Kidney glomerular epithelial cell (primary cell): ENCODE measurements at regions not wholly inside any gene's neighbourhood (a gene's known extent, or its start where the extent isn't known, plus 50 kb on each side); places are given as distances from the start of the nearest gene placed in this dataset.

Source experiments
- DNase-seq: peaks from one replicate; lab custom pipeline; 2025; lab: John Stamatoyannopoulos, UW

- no peak for DNase-seq
These were observed 2539.0 kb upstream of the PCDH20 start for GRCh38 chr13:63954683-63955082.

DNA sequence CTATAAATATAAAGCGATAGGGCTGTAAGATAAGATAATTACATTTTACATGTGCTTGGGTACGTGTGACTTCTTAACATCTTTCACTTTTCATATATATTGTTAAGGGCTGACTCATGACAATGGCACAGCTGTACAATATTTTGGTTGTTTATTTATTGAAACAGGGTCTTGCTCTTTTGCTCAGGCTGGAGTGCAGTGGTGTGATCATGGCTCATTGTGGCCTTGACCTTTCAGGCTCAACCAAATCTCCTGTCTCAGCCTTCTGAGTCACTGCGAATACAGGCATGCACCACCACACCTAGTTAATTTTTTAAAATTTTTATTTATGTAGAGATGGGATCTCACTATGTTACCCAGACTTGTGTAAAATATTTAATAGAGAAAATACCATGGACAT is 2532.4 kb upstream of the PCDH20 start:
- DNase-seq, result no peak

GRCh38 chr13:63944911-63945310 is 2529.3 kb upstream of the PCDH20 start:
- peak; percentile 17 for DNase-seq

DNA sequence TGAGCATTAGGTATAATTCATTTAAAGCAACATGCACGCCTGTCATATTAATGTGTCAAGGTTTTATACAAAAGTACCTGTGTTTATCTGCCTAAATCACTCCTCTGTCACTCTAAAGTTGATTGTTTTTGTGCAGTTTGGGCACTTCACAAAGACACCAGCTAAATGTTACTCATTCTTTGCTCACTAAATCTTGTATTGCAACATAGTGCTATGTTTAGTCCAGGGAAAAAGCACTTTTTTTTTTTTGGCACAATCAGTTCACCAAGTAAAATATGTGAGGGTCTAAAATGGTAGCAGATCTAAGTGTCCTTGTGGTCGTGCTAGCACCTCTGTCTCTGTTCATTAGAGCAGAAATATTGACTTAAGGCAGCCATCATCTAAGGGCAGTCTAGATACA is 2526.7 kb upstream of the PCDH20 start:
- no peak for DNase-seq

GRCh38 chr13:63938851-63939250 is 2523.2 kb upstream of the PCDH20 start:
- no peak for DNase-seq

DNA sequence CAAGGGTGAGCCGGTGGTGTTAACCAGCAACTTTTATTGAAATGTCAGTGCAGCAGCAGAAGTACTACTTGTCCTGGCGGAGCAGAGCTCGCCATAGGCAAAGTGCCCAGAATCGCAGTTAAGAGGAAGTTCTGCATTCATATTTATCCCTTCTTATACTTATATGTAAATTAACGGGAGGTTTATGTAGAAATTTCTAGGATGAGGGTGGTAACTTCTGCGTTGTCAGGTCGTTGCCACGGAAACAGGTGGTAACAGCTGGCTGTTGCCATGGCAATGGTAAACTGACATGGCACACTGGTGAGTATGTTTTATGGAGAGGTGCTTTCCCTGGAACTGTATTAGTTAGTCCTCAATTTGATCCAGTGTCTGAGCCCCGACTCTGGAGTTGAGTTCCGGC is 2494.9 kb upstream of the PCDH20 start:
- DNase-seq, result no peak

GRCh38 chr13:63909726-63910375 is 2494.2 kb upstream of the PCDH20 start:
- DNase-seq, result no peak

GRCh38 chr13:63902141-63902540 is 2486.5 kb upstream of the PCDH20 start:
- DNase-seq, result no peak

- no peak for DNase-seq
These were observed 2486.0 kb upstream of the PCDH20 start for GRCh38 chr13:63901630-63902029.

- no peak for DNase-seq
These were observed 2484.8 kb upstream of the PCDH20 start for GRCh38 chr13:63900406-63900805.

DNA sequence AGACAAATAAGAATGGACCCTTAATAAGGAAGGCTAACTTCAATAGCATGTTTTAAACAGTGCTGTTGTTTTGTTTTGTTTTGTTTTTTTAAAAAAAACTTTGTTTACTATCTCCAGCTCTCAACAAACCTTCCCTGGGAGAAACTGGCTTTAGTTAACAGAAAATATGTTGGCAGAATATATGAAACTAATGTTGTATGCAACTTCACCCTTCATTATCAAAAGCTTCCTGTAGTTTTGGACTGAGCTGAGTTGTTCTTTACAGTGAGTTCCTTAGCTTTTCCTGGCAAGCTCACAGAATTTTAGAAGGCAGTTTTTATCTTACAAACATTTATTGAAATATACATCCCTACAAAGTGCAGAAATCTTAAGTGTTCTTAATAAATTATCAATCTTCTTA is 2480.7 kb upstream of the PCDH20 start:
- DNase-seq, result no peak

GRCh38 chr13:63882052-63882451 is 2466.4 kb upstream of the PCDH20 start:
- DNase-seq, result no peak

DNA sequence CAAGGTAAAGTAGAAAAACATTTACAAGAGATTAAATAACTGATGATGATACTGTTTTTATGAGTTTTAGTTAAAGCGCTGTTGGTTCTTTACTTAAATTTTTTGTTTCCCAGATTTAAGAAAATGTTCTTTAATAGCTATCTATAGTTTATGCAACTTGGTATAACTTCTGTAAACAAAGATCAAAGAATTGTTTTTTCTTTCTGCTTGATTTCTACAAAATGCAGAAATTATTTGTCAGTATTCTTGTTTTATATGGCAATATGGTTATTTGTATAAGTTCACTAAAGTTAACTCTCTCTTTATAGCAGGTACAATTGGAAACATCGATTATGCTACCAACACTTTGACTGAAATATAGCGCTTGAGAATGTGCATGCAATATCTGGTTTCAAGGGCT is 2465.1 kb upstream of the PCDH20 start:
- no peak for DNase-seq

- no peak for DNase-seq
These were observed 2458.3 kb upstream of the PCDH20 start for GRCh38 chr13:63873936-63874335.

DNA sequence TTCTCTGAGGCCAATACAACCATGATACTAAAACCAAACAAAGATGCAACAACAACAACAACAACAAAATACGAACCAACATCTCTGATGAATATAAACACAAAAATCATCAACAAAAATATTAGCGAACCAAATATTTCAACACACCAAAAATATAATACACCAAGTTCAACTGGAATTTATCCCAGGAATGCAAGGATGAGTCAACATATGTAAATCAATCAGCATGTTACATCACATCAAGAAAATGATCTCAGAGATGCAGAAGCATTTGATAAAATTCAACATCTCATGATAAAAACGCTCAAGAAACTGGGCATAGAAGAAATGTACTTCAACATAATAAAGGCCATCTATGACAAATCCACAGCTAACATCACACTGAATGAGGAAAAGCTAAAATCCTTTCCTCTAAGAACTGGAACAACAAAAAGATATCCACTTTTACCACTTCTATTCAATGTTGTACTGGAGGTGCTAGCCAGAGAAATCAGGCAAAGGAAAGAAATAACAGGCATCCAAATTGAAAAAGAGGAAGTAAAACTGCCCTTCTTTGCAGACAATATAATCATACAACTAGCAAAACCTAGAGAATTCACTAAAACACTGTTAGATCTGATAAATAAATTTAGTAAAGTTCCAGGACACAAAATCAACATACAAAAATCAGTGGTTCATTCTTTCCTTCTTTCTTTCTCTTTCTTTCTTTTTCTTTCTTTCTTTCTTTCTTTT is 2448.7 kb upstream of the PCDH20 start:
- no peak for DNase-seq

DNA sequence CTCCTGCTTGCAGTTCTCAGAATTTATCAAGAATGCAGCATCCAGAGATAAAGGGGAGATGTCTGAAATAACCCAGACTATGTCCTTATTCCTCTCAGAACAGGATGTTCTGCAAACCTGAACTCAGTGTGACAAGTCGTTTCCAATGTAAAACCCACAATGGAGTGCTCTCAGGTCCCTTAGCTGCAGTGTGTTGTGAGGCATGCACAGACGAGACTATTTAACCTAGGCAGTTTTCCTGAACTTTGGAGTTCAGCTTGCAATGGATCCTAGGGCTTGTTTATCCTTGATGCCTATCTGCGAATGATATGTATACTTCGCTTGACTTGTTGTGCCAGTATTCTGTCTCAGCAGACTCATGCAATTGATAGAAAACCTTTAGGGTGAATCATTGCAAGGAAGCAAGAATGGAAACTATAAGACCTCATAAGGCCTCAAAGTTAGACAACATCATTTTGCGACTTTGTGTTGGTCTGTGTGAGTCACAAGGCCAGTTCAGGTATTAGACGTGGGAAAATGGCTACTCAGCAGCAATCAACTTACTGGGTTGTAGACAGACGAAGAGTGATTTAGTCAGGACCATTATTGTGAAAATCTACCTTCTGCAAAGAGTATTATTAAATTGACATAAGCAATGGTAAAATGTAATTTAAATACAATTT is 2439.9 kb upstream of the PCDH20 start:
- no peak for DNase-seq

DNA sequence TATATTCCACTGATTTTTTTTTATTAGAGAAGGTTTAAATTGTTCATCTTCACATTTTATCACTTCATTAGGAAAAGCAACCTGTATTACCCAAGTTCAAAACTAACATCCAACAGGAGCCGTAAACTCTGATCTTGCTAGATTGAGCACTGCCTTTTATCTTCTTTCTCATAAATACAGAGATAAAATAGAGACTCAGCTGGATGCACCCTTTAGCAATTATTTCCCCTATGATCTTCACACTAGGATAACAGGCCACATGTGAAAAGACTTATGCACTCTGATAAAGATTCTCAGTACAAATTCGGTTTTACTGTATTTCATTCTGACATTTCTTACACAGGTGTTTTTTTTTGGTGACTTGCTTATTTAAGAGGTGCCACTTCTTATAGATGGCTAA is 2438.2 kb upstream of the PCDH20 start:
- no peak for DNase-seq

DNA sequence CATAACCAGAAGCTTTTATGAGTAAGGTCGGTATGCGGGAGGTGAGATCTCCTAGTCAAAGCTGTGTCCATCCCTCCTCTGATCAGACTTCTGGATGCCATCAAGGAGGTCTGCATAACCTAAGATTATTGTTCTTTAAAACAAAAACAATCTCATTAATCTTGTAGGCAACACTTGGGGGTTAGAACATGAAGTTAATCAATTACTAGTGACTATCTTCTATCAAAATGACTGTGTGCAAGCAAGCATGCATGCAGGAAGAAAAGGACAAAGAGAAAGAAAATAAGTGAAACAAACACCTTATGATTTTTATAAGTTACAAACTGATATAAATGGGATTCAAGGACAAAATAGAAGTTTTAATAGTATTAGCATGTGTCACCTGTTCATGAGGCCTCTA is 2435.9 kb upstream of the PCDH20 start:
- DNase-seq, result peak; percentile 66

GRCh38 chr13:63843766-63844699 is 2428.4 kb upstream of the PCDH20 start:
- no peak for DNase-seq

GRCh38 chr13:63842102-63842501 is 2426.5 kb upstream of the PCDH20 start:
- no peak for DNase-seq

GRCh38 chr13:63840551-63841421 is 2425.1 kb upstream of the PCDH20 start:
- DNase-seq, result no peak
